CD14-positive monocyte (primary cell): ENCODE measurements at regions not wholly inside any gene's neighbourhood (a gene's known extent, or its start where the extent isn't known, plus 50 kb on each side); places are given as distances from the start of the nearest gene placed in this dataset.

ENCODE experiments used
- DNase-seq, 3 donors: peaks; one replicate each; pipeline ENCODE4 v3.0.0-alpha.2; 2011 to 2022
- H2AFZ ChIP-seq: 2 replicates; pipeline ENCODE4 v1.6.0; 2012; ENCODE audit warnings: mild to moderate bottlenecking, low read depth, low read length, inconsistent platforms; ENCODE audit not compliant: insufficient read depth, poor library complexity, severe bottlenecking
- H3K27ac ChIP-seq, 2 donors: 1 replicate in 1 of 2; 2 replicates in 1 of 2; pipeline ENCODE4 v1.5.1; 2012 to 2013; ENCODE audit warnings: low read length in 2 of 2, control low read depth in 1 of 2, inconsistent platforms in 1 of 2, low read depth in 1 of 2, mild to moderate bottlenecking in 1 of 2
- H3K27me3 ChIP-seq, 2 donors: one replicate each; pipeline versions ENCODE4 v1.6.0 to v1.6.1; 2011 to 2013; ENCODE audit warnings: low read length in 2 of 2; ENCODE audit not compliant: control insufficient read depth in 2 of 2, insufficient read depth in 2 of 2
- H3K36me3 ChIP-seq, 2 donors: replicated peaks in 1 of 2; 1 replicate in 1 of 2; 2 replicates in 1 of 2; pipeline versions ENCODE4 v1.5.1 to v1.6.1; 2012 to 2013; ENCODE audit warnings: low read length in 2 of 2, control low read depth in 1 of 2, inconsistent platforms in 1 of 2, mild to moderate bottlenecking in 1 of 2; ENCODE audit not compliant: insufficient read depth in 2 of 2, control insufficient read depth in 1 of 2
- H3K4me1 ChIP-seq, 2 donors: 1 replicate in 1 of 2; 2 replicates in 1 of 2; pipeline versions ENCODE4 v1.5.1 to v1.6.1; 2012 to 2013; ENCODE audit warnings: low read length in 2 of 2, control low read depth in 1 of 2, inconsistent platforms in 1 of 2, mild to moderate bottlenecking in 1 of 2, moderate library complexity in 1 of 2; ENCODE audit not compliant: insufficient read depth in 2 of 2, control insufficient read depth in 1 of 2
- H3K4me2 ChIP-seq: replicated peaks from 2 replicates; pipeline ENCODE3; 2012; ENCODE audit warnings: low read length, moderate library complexity, mild to moderate bottlenecking; ENCODE audit not compliant: poor library complexity, severe bottlenecking; ENCODE audit errors: extremely low read depth
- H3K4me3 ChIP-seq, 3 experiments: fragments of 200-600 bp in 1 of 3; sonication (generic) in 1 of 3; replicated peaks in 1 of 3; 1 replicate in 2 of 3; 2 replicates in 1 of 3; pipeline ENCODE4 v1.5.1; 2011 to 2013; ENCODE audit warnings: low read length in 3 of 3, mild to moderate bottlenecking in 3 of 3, control low read depth in 2 of 3, low read depth in 2 of 3, inconsistent platforms in 1 of 3, moderate library complexity in 1 of 3
- H3K79me2 ChIP-seq: 2 replicates; pipeline ENCODE4 v1.6.0; 2012; ENCODE audit warnings: mild to moderate bottlenecking, control low read depth, inconsistent platforms, low read length, moderate library complexity; ENCODE audit not compliant: insufficient read depth
- H3K9ac ChIP-seq: 2 replicates; pipeline ENCODE4 v1.6.0; 2017; ENCODE audit warnings: low read length, mild to moderate bottlenecking; ENCODE audit not compliant: insufficient read depth, poor library complexity, severe bottlenecking
- H3K9me3 ChIP-seq, 2 donors: replicated peaks in 1 of 2; 1 replicate in 1 of 2; 2 replicates in 1 of 2; pipeline versions ENCODE4 v1.5.1 to v1.6.1; 2012 to 2013; ENCODE audit warnings: low read length in 2 of 2, control low read depth in 1 of 2; ENCODE audit not compliant: control insufficient read depth in 1 of 2, insufficient read depth in 1 of 2
- H4K20me1 ChIP-seq: 2 replicates; pipeline ENCODE4 v1.6.0; 2012; ENCODE audit warnings: mild to moderate bottlenecking, low read length, control low read depth, moderate library complexity; ENCODE audit not compliant: insufficient read depth
- H3K27ac Mint-ChIP-seq, 7 donors: one replicate each; pipeline ENCODE4 v1.8.0; 2020; ENCODE audit warnings: mild to moderate bottlenecking in 7 of 7, mixed read lengths in 7 of 7, moderate library complexity in 6 of 7, inconsistent platforms in 2 of 7
- H3K27me3 Mint-ChIP-seq, 3 donors: one replicate each; pipeline ENCODE4 v1.8.0; 2021 to 2022; ENCODE audit warnings: low read depth in 3 of 3, mild to moderate bottlenecking in 3 of 3, mixed read lengths in 3 of 3, moderate library complexity in 3 of 3, inconsistent platforms in 1 of 3
- H3K36me3 Mint-ChIP-seq, 2 donors: one replicate each; pipeline ENCODE4 v1.8.0; 2020; ENCODE audit warnings: mixed read lengths in 2 of 2, inconsistent platforms in 1 of 2, mild to moderate bottlenecking in 1 of 2
- H3K4me1 Mint-ChIP-seq: one replicate; pipeline ENCODE4 v1.8.0; 2020; ENCODE audit warnings: mild to moderate bottlenecking, mixed read lengths
- H3K4me3 Mint-ChIP-seq, 2 donors: one replicate each; pipeline ENCODE4 v1.8.0; 2020; ENCODE audit warnings: mild to moderate bottlenecking in 2 of 2, mixed read lengths in 2 of 2, moderate library complexity in 1 of 2
- H3K9me3 Mint-ChIP-seq, 7 donors: one replicate each; pipeline ENCODE4 v1.8.0; 2020 to 2022; ENCODE audit warnings: mixed read lengths in 7 of 7, mild to moderate bottlenecking in 6 of 7, moderate library complexity in 6 of 7, inconsistent platforms in 2 of 7
- WGBS: methylation state at CpG from one replicate; pipeline ENCODE4 v1.1.5; 2013; ENCODE audit warnings: missing lambda C conversion rate; ENCODE audit not compliant: insufficient coverage; 5-methylcytosine and 5-hydroxymethylcytosine counted together
- intact Hi-C, 2 donors: fragments of 100-400 bp; cut with micrococcal nuclease; formaldehyde crosslinking; loops; one replicate each; pipeline versions ENCODE4 v1.15.0 to v1.15.1; 2023
- TF ChIP-seq, protein P1 (sequence below): fragments of 200-600 bp; IDR thresholded peaks from one replicate; pipeline ENCODE4 v1.8.0; 2022; ENCODE audit warnings: antibody characterized with exemption, mild to moderate bottlenecking

DNA sequence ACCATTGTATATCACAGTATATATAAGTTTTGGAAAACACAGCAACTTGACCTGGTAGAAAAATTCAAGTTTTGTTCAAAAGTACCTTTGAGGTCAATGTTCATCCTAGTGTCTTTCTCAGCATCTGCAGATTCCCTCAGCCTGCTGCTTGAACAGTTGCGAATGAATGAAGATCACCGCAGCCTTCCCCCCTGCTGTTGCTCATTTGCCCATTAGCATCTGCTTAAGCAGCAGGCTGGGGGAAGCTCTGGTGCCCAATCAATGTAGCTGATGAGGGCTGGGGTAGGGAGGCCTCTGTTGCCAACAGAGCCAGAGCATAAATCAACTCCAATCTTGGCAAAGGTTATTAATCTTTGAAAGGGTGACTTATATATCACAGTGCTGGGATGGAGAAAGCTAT, 586.5 kb upstream of the PTPRD start:
- no peak overlapping the region for H3K27ac ChIP-seq
- WGBS = 80% methylated on average over 1 of the region's 2 CpGs
- H3K79me2 ChIP-seq = no peaks in the 10 kb centered on the region
- no peaks in the 10 kb centered on the region for H3K27me3 ChIP-seq
- Mint-ChIP-seq H3K4me1 (no peaks in the 10 kb centered on the region), H3K4me3 (no peak overlapping the region), H3K27me3 (peaks cover 0 to 1% (median 0%) of the 10 kb centered on the region in 3 donors), H3K9me3 (peaks cover 0 to 12% (median 3%) of the 10 kb centered on the region in 7 donors), H3K27ac (no peak overlapping the region), H3K36me3 (no peaks in the 10 kb centered on the region)
- no peak overlapping the region for H2AFZ ChIP-seq
- TF ChIP-seq, protein P1, sequence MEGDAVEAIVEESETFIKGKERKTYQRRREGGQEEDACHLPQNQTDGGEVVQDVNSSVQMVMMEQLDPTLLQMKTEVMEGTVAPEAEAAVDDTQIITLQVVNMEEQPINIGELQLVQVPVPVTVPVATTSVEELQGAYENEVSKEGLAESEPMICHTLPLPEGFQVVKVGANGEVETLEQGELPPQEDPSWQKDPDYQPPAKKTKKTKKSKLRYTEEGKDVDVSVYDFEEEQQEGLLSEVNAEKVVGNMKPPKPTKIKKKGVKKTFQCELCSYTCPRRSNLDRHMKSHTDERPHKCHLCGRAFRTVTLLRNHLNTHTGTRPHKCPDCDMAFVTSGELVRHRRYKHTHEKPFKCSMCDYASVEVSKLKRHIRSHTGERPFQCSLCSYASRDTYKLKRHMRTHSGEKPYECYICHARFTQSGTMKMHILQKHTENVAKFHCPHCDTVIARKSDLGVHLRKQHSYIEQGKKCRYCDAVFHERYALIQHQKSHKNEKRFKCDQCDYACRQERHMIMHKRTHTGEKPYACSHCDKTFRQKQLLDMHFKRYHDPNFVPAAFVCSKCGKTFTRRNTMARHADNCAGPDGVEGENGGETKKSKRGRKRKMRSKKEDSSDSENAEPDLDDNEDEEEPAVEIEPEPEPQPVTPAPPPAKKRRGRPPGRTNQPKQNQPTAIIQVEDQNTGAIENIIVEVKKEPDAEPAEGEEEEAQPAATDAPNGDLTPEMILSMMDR = no peak
- H3K9ac ChIP-seq = no peak overlapping the region
- DNase-seq = no peak
- no peaks in the 10 kb centered on the region for H4K20me1 ChIP-seq
- no peaks in the 10 kb centered on the region for H3K36me3 ChIP-seq
- no peak overlapping the region for H3K4me2 ChIP-seq
- no peaks in the 10 kb centered on the region for H3K4me1 ChIP-seq
- H3K9me3 ChIP-seq = peaks cover 0 to 6% of the 10 kb centered on the region in 2 donors
- intact Hi-C loops = no loop called here
- no peak overlapping the region for H3K4me3 ChIP-seq

DNA sequence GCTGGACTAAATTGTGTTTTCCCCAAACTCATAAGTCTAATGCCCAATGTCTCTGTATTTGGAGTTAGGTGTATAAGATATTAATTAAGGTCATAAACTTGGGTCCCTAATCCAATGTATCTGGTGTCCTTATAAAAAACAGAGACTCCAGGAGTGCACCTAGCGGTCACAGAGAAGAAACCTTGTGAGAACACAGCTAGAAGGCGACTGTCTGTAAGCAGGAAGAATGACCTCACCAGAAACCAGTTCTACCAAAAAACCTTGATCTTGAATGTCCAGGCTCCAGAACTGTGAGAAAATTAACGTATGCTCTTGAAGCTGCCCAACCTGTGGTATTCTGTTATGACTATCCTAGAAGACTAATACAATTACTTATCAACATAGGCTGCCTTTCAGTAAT, 591.7 kb upstream of the PTPRD start:
- no peak for DNase-seq
- no peak overlapping the region for H2AFZ ChIP-seq
- Mint-ChIP-seq H3K27me3 (peaks cover 0 to under 1% (median 0%) of the 10 kb centered on the region in 3 donors), H3K27ac (no peak overlapping the region), H3K4me3 (no peak overlapping the region), H3K4me1 (no peaks in the 10 kb centered on the region), H3K36me3 (no peaks in the 10 kb centered on the region), H3K9me3 (peaks cover 0 to 4% (median 2%) of the 10 kb centered on the region in 7 donors)
- H3K27ac ChIP-seq = no peak overlapping the region
- no peaks in the 10 kb centered on the region for H3K4me1 ChIP-seq
- H3K4me3 ChIP-seq = no peak overlapping the region
- no peaks in the 10 kb centered on the region for H3K9me3 ChIP-seq
- H3K27me3 ChIP-seq = no peaks in the 10 kb centered on the region
- H3K36me3 ChIP-seq = no peaks in the 10 kb centered on the region
- intact Hi-C loops = no loop called here
- no peak overlapping the region for H3K9ac ChIP-seq
- no CpG with 5 or more reads among the region's 3 CpGs for WGBS
- TF ChIP-seq, protein P1 = no peak
- H3K4me2 ChIP-seq = no peak overlapping the region
- H4K20me1 ChIP-seq = no peaks in the 10 kb centered on the region
- no peaks in the 10 kb centered on the region for H3K79me2 ChIP-seq
